ENCODE measurements at regions not wholly inside any gene's neighbourhood (a gene's known extent, or its start where the extent isn't known, plus 50 kb on each side); places are given as distances from the start of the nearest gene placed in this dataset.

DNA sequence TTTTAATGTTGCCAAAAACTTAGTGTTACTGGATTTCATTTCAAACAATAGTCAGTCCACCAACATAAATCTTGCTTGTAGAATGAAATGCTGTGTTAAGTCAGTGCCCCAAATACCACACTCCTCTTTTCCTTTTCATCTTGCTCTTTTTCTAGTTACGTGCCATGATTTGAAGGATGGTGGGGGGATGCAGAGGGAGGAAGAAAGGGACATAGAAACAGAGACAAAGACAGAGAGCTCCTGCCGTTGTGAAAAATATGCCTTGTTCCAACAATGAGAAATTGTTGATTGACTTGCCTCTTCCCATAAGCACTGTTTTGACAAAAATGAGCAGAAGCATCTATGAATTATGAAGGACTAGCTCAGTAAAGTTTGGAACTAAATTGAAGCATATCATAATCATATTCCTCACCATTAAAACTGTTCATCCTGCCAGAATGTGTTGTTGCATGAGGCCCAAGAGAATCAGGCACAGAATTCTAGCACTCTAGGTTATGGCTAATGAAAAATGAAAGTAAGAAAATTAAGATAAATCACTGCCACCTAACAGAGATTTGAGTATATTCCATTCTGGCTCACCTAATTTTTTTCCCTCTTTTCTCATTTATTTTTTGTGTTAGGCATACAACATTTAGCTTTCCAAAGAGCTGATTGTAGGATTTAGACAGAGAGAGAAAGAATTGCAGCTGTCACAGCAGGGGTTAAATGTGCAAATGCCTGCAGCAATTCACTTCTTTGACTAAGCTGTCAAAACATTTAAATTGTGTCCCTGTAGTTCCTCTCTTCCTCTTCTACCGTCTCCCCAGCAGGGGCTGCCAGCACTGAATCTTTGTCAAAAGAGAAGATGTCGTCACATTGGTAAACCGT, 111.6 kb upstream of the PTPN13 start:
- TF ChIP-seq, protein P1, sequence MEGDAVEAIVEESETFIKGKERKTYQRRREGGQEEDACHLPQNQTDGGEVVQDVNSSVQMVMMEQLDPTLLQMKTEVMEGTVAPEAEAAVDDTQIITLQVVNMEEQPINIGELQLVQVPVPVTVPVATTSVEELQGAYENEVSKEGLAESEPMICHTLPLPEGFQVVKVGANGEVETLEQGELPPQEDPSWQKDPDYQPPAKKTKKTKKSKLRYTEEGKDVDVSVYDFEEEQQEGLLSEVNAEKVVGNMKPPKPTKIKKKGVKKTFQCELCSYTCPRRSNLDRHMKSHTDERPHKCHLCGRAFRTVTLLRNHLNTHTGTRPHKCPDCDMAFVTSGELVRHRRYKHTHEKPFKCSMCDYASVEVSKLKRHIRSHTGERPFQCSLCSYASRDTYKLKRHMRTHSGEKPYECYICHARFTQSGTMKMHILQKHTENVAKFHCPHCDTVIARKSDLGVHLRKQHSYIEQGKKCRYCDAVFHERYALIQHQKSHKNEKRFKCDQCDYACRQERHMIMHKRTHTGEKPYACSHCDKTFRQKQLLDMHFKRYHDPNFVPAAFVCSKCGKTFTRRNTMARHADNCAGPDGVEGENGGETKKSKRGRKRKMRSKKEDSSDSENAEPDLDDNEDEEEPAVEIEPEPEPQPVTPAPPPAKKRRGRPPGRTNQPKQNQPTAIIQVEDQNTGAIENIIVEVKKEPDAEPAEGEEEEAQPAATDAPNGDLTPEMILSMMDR (IDR thresholded peaks at IDR 0.05), result no peak
- no peak for TF ChIP-seq ZFX (IDR thresholded peaks at IDR 0.05; ENCODE audit: borderline replicate concordance)
